Iris pigment epithelial cell (primary cell): ENCODE measurements at regions not wholly inside any gene's neighbourhood (a gene's known extent, or its start where the extent isn't known, plus 50 kb on each side); places are given as distances from the start of the nearest gene placed in this dataset.
A peak's percentile ranks its signal among the peaks of the same experiment; 100 is the strongest.
"Not testable (repeated sequence)": the region's sequence is repeated elsewhere in the genome, so short reads cannot be mapped to it uniquely, and the experiment has no call there.

Experiments
- DNase-seq: peaks from one replicate; pipeline ENCODE4 v3.0.0-alpha.2; 2011; ENCODE audit warnings: low read depth

- DNase-seq: no peak
These were observed 52.2 kb upstream of the ABCA1 start for GRCh38 chr9:104980039-104980654.

GRCh38 chr9:104981543-104982129, 53.7 kb upstream of the ABCA1 start:
- DNase-seq: no peak

GRCh38 chr9:104982543-104982942, 54.6 kb upstream of the ABCA1 start:
- no peak for DNase-seq

- DNase-seq: no peak
These were observed 55.5 kb upstream of the ABCA1 start for GRCh38 chr9:104983491-104983890.

- no peak for DNase-seq
These were observed 56.2 kb upstream of the ABCA1 start for GRCh38 chr9:104984121-104984520.

GRCh38 chr9:104984542-104984941, 56.6 kb upstream of the ABCA1 start:
- no peak for DNase-seq

- no peak for DNase-seq
These were observed 57.0 kb upstream of the ABCA1 start for GRCh38 chr9:104984948-104985347.

- no peak for DNase-seq
These were observed 58.1 kb upstream of the ABCA1 start for GRCh38 chr9:104986096-104986495.

GRCh38 chr9:104987743-104988142, 59.8 kb upstream of the ABCA1 start:
- no peak for DNase-seq

- no peak for DNase-seq
These were observed 60.6 kb upstream of the ABCA1 start for GRCh38 chr9:104988539-104988938.

- DNase-seq: peak; percentile 86
These were observed 63.4 kb upstream of the ABCA1 start for GRCh38 chr9:104991144-104991953.

- DNase-seq: peak; percentile 56
These were observed 64.7 kb upstream of the ABCA1 start for GRCh38 chr9:104992659-104993058.

- peak; percentile 67 for DNase-seq
These were observed 65.5 kb upstream of the ABCA1 start for GRCh38 chr9:104993291-104993963.

- DNase-seq: no peak
These were observed 69.6 kb upstream of the ABCA1 start for GRCh38 chr9:104997536-104997935.

GRCh38 chr9:104999136-104999535, 71.2 kb upstream of the ABCA1 start:
- DNase-seq: no peak

- not testable (repeated sequence) for DNase-seq
These were observed 72.6 kb upstream of the ABCA1 start for GRCh38 chr9:105000529-105000928.

GRCh38 chr9:105004466-105005090, 76.6 kb upstream of the ABCA1 start:
- DNase-seq: no peak

GRCh38 chr9:105005186-105005585, 77.2 kb upstream of the ABCA1 start:
- DNase-seq: no peak

GRCh38 chr9:105006514-105006913, 78.6 kb upstream of the ABCA1 start:
- no peak for DNase-seq

GRCh38 chr9:105007143-105007542, 79.2 kb upstream of the ABCA1 start:
- DNase-seq: peak; percentile 96

- DNase-seq: not testable (repeated sequence)
These were observed 82.1 kb upstream of the ABCA1 start for GRCh38 chr9:105010089-105010488.

GRCh38 chr9:105021917-105022316, 94.0 kb upstream of the ABCA1 start:
- no peak for DNase-seq
